HCT116 (cell line): ENCODE measurements at regions not wholly inside any gene's neighbourhood (a gene's known extent, or its start where the extent isn't known, plus 50 kb on each side); places are given as distances from the start of the nearest gene placed in this dataset.

ENCODE experiments used
- ATAC-seq: fragments of 200-7000 bp; cut with Tn5 transposase; 2 replicates; pipeline ENCODE4 v1.9.1; 2020; ENCODE audit warnings: mild to moderate bottlenecking, moderate library complexity
- BruUV-seq: library from RNA; stranded (reverse); fragments of 400-500 nt; replicated peaks from 2 replicates; lab custom pipeline; 2021; lab: Mats Ljungman, UMichigan
- CTCF ChIA-PET: fragments of 300-600 bp; sonication (Branson Sonifier 250); formaldehyde crosslinking; loops from one replicate; lab custom pipeline; 2021; ENCODE audit warnings: antibody characterized with exemption; lab: Charles Lee
- POLR2A ChIA-PET: fragments of 300-600, 350-600 bp; sonication (Branson Sonifier 250); formaldehyde crosslinking; loops from one replicate; lab custom pipeline; 2021; ENCODE audit warnings: antibody characterized with exemption; lab: Charles Lee
- RAD21 ChIA-PET, 2 experiments: fragments of 300-600 bp; sonication (Branson Sonifier 250); formaldehyde crosslinking; loops; one replicate each; lab custom pipeline; 2023; ENCODE audit warnings: low total read pairs in 2 of 2; ENCODE audit not compliant: uncharacterized antibody in 2 of 2, unreplicated experiment in 2 of 2, low non-redundant PET in 1 of 2; lab: Charles Lee
- DNase-seq: peaks from one replicate; pipeline ENCODE4 v3.0.0-alpha.2; 2010; ENCODE audit warnings: low read depth, low spot score
- H2AFZ ChIP-seq: fragments of 200-600 bp; shearing (Covaris generic), sonication (generic); 2 replicates; pipeline ENCODE4 v1.6.1; 2017; ENCODE audit warnings: low read depth, mixed run types, mixed read lengths, antibody characterized with exemption, low read length; ENCODE audit not compliant: poor library complexity, severe bottlenecking
- H3K27ac ChIP-seq: 2 replicates; pipeline ENCODE4 v1.5.1; 2012; ENCODE audit warnings: low read depth, low read length
- H3K27me3 ChIP-seq: fragments of 200-600 bp; sonication (generic); 2 replicates; pipeline ENCODE4 v1.6.1; 2016; ENCODE audit warnings: mixed run types, low read length, mixed read lengths; ENCODE audit not compliant: insufficient read depth
- H3K36me3 ChIP-seq, 2 experiments: fragments of 200-500 bp in 1 of 2; fragments of 200-600 bp in 1 of 2; sonication (Bioruptor generic) in 1 of 2; sonication (generic) in 1 of 2; 2 replicates each; pipeline versions ENCODE4 v1.5.1 to v1.6.1; 2014 to 2016; ENCODE audit warnings: low read length in 2 of 2, inconsistent platforms in 1 of 2, mixed read lengths in 1 of 2, mixed run types in 1 of 2; ENCODE audit not compliant: insufficient read depth in 2 of 2, control insufficient read depth in 1 of 2
- H3K4me1 ChIP-seq, 2 experiments: fragments of 200-600 bp in 1 of 2; sonication (generic) in 1 of 2; 2 replicates each; pipeline versions ENCODE4 v1.5.1 to v1.6.1; 2012 to 2017; ENCODE audit warnings: low read length in 2 of 2, inconsistent platforms in 1 of 2, mild to moderate bottlenecking in 1 of 2, mixed read lengths in 1 of 2, mixed run types in 1 of 2, moderate library complexity in 1 of 2; ENCODE audit not compliant: insufficient read depth in 2 of 2, control insufficient read depth in 1 of 2
- H3K4me2 ChIP-seq: fragments of 200-600 bp; sonication (generic); 2 replicates; pipeline ENCODE4 v1.6.1; 2017; ENCODE audit warnings: mixed run types, low read length, mixed read lengths
- H3K4me3 ChIP-seq, 2 experiments: fragments of 200-600 bp in 1 of 2; sonication (generic) in 1 of 2; replicated peaks in 1 of 2; 2 replicates each; pipeline ENCODE4 v1.5.1; 2011 to 2016; ENCODE audit warnings: low read length in 2 of 2, control low read depth in 1 of 2, low read depth in 1 of 2, mild to moderate bottlenecking in 1 of 2, mixed read lengths in 1 of 2, mixed run types in 1 of 2
- H3K79me2 ChIP-seq: fragments of 200-600 bp; sonication (generic); 2 replicates; pipeline ENCODE4 v1.6.1; 2017; ENCODE audit warnings: mild to moderate bottlenecking, mixed run types, low read length, moderate library complexity, mixed read lengths; ENCODE audit not compliant: insufficient read depth
- H3K9ac ChIP-seq: fragments of 200-600 bp; sonication (generic); 2 replicates; pipeline ENCODE4 v1.6.1; 2016; ENCODE audit warnings: low read length, mixed read lengths
- H3K9me2 ChIP-seq: fragments of 200-600 bp; sonication (generic), shearing (Covaris generic); 2 replicates; pipeline ENCODE4 v1.6.1; 2017; ENCODE audit warnings: mixed run types, mild to moderate bottlenecking, moderate library complexity; ENCODE audit not compliant: insufficient read depth
- H3K9me3 ChIP-seq, 2 experiments: fragments of 200-500 bp in 1 of 2; fragments of 200-600 bp in 1 of 2; sonication (Bioruptor generic) in 1 of 2; sonication (generic) in 1 of 2; 2 replicates each; pipeline ENCODE4 v1.6.1; 2014 to 2017; ENCODE audit warnings: low read length in 2 of 2, mixed read lengths in 2 of 2, inconsistent platforms in 1 of 2, low read depth in 1 of 2, mild to moderate bottlenecking in 1 of 2, mixed run types in 1 of 2, moderate library complexity in 1 of 2; ENCODE audit not compliant: control insufficient read depth in 1 of 2, insufficient read depth in 1 of 2
- H4K20me1 ChIP-seq: fragments of 200-600 bp; sonication (generic), shearing (Covaris generic); 2 replicates; pipeline ENCODE4 v1.6.1; 2017; ENCODE audit warnings: mixed run types, mild to moderate bottlenecking, moderate library complexity; ENCODE audit not compliant: insufficient read depth
- ATF3 ChIP-seq: IDR thresholded peaks from 2 replicates; pipeline ENCODE4 v1.6.1; 2012
- EZH2 ChIP-seq: fragments of 200-600 bp; sonication (generic); IDR thresholded peaks from 2 replicates; pipeline ENCODE4 v1.6.1; 2017; ENCODE audit warnings: antibody characterized with exemption, mixed run types
- EZH2phosphoT487 ChIP-seq: fragments of 200-600 bp; IDR thresholded peaks from 2 replicates; pipeline ENCODE4 v1.6.1; 2018; ENCODE audit warnings: antibody characterized with exemption, borderline replicate concordance
- FOSL1 ChIP-seq: IDR thresholded peaks from 2 replicates; pipeline ENCODE4 v1.6.1; 2012; ENCODE audit warnings: low read depth
- POLR2A ChIP-seq: IDR thresholded peaks from 2 replicates; pipeline ENCODE4 v1.7.0; 2011; ENCODE audit warnings: borderline replicate concordance; ENCODE audit not compliant: insufficient read depth, insufficient read length; ENCODE audit errors: extremely low read depth
- POLR2AphosphoS5 ChIP-seq: IDR thresholded peaks from 2 replicates; pipeline ENCODE4 v1.6.1; 2011; ENCODE audit warnings: mild to moderate bottlenecking, low read depth, low read length, moderate library complexity
- SIN3A ChIP-seq: IDR thresholded peaks from 2 replicates; pipeline ENCODE4 v1.6.1; 2012; ENCODE audit warnings: low read depth
- SRF ChIP-seq: IDR thresholded peaks from 2 replicates; pipeline ENCODE4 v1.6.1; 2012; ENCODE audit warnings: low read depth
- YY1 ChIP-seq: IDR thresholded peaks from 2 replicates; pipeline ENCODE4 v1.6.1; 2011; ENCODE audit warnings: low read length, low read depth, moderate library complexity, mild to moderate bottlenecking; ENCODE audit not compliant: insufficient replicate concordance; ENCODE audit errors: extremely low read depth
- ZNF274 ChIP-seq: fragments of 200-500 bp; sonication (Bioruptor generic); IDR thresholded peaks from 2 replicates; pipeline ENCODE4 v1.6.1; 2014; ENCODE audit warnings: mild to moderate bottlenecking, low read depth, low read length, inconsistent platforms
- intact Hi-C: fragments of 100-400 bp; cut with micrococcal nuclease; formaldehyde crosslinking; loops from 2 replicates; pipeline ENCODE4 v1.10.0; 2022
- TF ChIP-seq, protein P1 (sequence below): IDR thresholded peaks from 2 replicates; pipeline ENCODE4 v1.6.1; 2012
- TF ChIP-seq, protein P2 (sequence below): IDR thresholded peaks from 2 replicates; pipeline ENCODE4 v1.6.1; 2012; ENCODE audit warnings: low read depth
- TF ChIP-seq, protein P3 (sequence below): IDR thresholded peaks from 2 replicates; pipeline ENCODE4 v1.6.1; 2011; ENCODE audit warnings: mild to moderate bottlenecking, low read length, moderate library complexity; ENCODE audit not compliant: insufficient replicate concordance; ENCODE audit errors: extremely low read depth

DNA sequence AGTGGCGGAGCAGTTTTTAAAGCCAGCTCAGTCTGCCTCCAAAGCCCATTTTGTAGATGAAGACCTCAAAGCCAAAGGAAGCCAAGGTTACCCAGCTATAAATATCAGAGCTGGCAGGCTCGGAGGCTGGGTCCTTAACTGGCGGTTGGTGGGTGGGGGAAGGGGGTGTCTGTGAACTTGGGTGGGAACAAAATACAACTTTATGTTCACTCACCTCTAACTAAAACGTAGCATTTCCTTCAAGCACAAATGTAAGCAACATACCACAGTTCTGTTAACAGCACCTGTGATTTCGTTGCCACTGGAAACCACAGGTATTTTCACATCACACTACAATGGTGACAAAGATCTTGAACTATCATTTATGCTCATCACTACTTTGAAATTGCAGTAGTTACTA, 99.7 kb upstream of the SYT13 start:
- Histone ChIP-seq H3K9ac (no peak overlapping the region), H3K9me3 (no peaks in the 10 kb centered on the region), H3K36me3 (no peaks in the 10 kb centered on the region), H3K27ac (no peak overlapping the region), H3K79me2 (no peaks in the 10 kb centered on the region), H3K4me3 (no peak overlapping the region), H3K27me3 (peaks cover 28% of the 10 kb centered on the region), H4K20me1 (no peaks in the 10 kb centered on the region), H2AFZ (no peak overlapping the region), H3K4me1 (no peaks in the 10 kb centered on the region), H3K4me2 (no peak overlapping the region), H3K9me2 (no peaks in the 10 kb centered on the region)
- TF ChIP-seq EZH2phosphoT487 (no peak), EZH2 (no peak), POLR2AphosphoS5 (no peak), ATF3 (no peak)
- TF ChIP-seq, protein P1, sequence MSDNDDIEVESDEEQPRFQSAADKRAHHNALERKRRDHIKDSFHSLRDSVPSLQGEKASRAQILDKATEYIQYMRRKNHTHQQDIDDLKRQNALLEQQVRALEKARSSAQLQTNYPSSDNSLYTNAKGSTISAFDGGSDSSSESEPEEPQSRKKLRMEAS, result no peak
- no TSS peak for BruUV-seq
- intact Hi-C loops, result no loop called here
- ChIA-PET RAD21 (no interaction called here), POLR2A (no interaction called here), CTCF (interaction anchor here (1.7 to 2.3 kb wide), 2 partner anchors 15 kb away, joined by 5 to 8 read pairs; no protein-coding TSS in a partner anchor)
- DNase-seq (no peak), ATAC-seq (no peak)

DNA sequence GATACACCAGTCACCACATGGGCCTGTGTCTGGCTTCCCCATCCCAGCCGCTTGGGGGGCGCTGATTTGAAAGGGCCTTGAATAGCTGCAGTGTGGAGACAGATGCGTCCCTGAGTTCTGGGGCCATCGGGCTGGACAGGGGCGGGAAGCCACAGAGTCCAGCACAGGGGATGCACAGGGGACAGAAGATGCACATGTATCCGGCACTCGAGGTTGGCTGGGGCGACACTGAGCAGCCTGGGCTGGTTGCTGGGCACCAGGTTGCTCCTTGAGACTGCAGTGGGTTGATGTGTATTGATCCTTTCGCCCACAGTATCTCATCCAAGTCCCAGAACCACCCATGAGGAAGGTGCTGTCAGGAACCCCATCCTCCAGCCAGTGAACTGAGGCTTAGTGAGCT, 99.3 kb upstream of the SYT13 start:
- Histone ChIP-seq H3K36me3 (no peaks in the 10 kb centered on the region), H3K4me2 (no peak overlapping the region), H3K4me1 (no peaks in the 10 kb centered on the region), H3K79me2 (no peaks in the 10 kb centered on the region), H3K4me3 (no peak overlapping the region), H3K27me3 (peaks cover 28% of the 10 kb centered on the region), H2AFZ (no peak overlapping the region), H4K20me1 (no peaks in the 10 kb centered on the region), H3K9me2 (no peaks in the 10 kb centered on the region), H3K9me3 (no peaks in the 10 kb centered on the region), H3K9ac (no peak overlapping the region), H3K27ac (no peak overlapping the region)
- no peak for DNase-seq
- BruUV-seq, result no TSS peak
- RAD21 ChIA-PET, result no interaction called here
- intact Hi-C loops, result no loop called here
- CTCF ChIA-PET, result interaction anchor here (2.3 kb wide), 1 partner anchor 14 kb away, joined by 8 read pairs; no protein-coding TSS in a partner anchor
- no peak for ATAC-seq
- POLR2A ChIA-PET, result no interaction called here
- TF ChIP-seq SRF (no peak), ZNF274 (no peak), POLR2A (no peak), ATF3 (no peak), SIN3A (no peak), POLR2AphosphoS5 (no peak), YY1 (no peak), FOSL1 (no peak)
- TF ChIP-seq, protein P1, result no peak
- TF ChIP-seq, protein P2, sequence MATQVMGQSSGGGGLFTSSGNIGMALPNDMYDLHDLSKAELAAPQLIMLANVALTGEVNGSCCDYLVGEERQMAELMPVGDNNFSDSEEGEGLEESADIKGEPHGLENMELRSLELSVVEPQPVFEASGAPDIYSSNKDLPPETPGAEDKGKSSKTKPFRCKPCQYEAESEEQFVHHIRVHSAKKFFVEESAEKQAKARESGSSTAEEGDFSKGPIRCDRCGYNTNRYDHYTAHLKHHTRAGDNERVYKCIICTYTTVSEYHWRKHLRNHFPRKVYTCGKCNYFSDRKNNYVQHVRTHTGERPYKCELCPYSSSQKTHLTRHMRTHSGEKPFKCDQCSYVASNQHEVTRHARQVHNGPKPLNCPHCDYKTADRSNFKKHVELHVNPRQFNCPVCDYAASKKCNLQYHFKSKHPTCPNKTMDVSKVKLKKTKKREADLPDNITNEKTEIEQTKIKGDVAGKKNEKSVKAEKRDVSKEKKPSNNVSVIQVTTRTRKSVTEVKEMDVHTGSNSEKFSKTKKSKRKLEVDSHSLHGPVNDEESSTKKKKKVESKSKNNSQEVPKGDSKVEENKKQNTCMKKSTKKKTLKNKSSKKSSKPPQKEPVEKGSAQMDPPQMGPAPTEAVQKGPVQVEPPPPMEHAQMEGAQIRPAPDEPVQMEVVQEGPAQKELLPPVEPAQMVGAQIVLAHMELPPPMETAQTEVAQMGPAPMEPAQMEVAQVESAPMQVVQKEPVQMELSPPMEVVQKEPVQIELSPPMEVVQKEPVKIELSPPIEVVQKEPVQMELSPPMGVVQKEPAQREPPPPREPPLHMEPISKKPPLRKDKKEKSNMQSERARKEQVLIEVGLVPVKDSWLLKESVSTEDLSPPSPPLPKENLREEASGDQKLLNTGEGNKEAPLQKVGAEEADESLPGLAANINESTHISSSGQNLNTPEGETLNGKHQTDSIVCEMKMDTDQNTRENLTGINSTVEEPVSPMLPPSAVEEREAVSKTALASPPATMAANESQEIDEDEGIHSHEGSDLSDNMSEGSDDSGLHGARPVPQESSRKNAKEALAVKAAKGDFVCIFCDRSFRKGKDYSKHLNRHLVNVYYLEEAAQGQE, result no peak
- TF ChIP-seq, protein P3, sequence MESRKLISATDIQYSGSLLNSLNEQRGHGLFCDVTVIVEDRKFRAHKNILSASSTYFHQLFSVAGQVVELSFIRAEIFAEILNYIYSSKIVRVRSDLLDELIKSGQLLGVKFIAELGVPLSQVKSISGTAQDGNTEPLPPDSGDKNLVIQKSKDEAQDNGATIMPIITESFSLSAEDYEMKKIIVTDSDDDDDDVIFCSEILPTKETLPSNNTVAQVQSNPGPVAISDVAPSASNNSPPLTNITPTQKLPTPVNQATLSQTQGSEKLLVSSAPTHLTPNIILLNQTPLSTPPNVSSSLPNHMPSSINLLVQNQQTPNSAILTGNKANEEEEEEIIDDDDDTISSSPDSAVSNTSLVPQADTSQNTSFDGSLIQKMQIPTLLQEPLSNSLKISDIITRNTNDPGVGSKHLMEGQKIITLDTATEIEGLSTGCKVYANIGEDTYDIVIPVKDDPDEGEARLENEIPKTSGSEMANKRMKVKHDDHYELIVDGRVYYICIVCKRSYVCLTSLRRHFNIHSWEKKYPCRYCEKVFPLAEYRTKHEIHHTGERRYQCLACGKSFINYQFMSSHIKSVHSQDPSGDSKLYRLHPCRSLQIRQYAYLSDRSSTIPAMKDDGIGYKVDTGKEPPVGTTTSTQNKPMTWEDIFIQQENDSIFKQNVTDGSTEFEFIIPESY, result no peak
